HG02943 (cell line): ENCODE measurements at regions not wholly inside any gene's neighbourhood (a gene's known extent, or its start where the extent isn't known, plus 50 kb on each side); places are given as distances from the start of the nearest gene placed in this dataset.
"Not testable (repeated sequence)": the region's sequence is repeated elsewhere in the genome, so short reads cannot be mapped to it uniquely, and the experiment has no call there.

Experiments used
- ATAC-seq: cut with Tn5 transposase; IDR thresholded peaks from one replicate; pipeline ENCODE4 v1.9.1; 2021; ENCODE audit warnings: mild to moderate bottlenecking, low read depth, moderate library complexity; ENCODE audit not compliant: unreplicated experiment

DNA sequence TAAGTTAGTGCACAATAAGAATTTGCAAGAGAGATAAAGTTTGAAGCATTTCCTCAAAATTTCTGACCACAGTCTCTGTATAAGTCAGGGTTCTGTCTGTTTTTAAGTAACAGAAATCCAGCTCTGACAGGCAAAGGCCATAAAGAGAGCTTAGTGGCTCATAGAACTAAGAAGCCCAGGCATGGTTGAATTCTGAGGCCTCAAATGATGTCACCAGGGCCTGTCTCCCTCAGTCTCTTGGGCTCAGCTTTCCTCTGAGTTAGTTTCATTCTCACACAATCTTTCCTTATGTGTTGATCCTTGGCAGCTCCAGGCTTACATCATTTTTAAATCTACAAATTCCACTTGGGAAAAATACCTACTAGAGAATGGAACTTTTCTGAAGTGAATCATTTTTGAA is 173.4 kb upstream of the ATP2B1 start:
- ATAC-seq = no peak

DNA sequence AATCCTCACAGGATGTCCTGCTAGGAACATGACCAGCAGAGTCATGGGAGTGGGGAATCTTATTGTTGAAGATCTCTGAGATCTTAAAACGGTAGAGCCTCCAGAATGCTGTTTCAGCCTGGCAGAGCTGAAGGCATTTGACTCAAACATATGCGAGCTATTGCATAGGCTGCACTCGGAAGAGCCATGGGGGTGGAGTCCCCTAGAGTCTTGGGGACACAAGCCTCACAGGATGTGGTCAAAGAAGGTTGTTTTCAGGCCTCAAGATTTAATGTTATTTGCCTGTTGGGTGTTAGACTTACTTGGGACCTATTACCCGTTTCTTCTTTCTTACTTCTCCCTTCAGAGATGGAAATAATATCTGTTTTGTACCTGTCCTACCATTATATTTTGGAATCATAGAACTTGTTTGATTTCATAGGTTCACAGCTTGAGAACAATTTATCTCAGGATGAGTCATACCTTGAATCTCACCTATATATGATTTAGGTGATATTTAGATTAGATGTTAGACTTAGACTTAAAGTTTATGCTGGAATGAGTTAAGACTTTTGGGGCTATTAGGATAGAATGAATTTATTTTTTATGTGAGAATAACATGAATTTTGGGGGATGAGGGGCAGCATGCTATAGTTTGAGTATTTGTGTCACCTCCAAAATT is 172.2 kb upstream of the ATP2B1 start:
- peak; percentile 93 for ATAC-seq

DNA sequence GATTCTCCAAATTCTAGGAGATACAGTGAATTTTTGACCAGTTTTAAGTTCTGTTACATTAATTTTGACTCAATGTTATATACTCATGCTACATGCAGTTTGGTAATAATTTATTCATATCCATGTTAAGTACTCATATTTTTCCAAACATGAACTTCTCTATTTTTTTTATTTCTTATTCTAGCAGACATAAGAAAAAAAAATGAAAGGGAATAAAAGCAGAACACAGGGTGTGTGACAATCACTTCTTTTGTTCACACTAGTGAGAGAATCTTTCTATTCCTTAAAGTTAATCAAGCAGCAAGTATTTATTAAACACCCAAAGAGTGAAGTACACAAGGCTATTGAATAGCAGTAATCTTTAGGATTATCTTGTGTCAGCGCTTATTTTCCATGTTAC is 171.1 kb upstream of the ATP2B1 start:
- ATAC-seq = no peak

DNA sequence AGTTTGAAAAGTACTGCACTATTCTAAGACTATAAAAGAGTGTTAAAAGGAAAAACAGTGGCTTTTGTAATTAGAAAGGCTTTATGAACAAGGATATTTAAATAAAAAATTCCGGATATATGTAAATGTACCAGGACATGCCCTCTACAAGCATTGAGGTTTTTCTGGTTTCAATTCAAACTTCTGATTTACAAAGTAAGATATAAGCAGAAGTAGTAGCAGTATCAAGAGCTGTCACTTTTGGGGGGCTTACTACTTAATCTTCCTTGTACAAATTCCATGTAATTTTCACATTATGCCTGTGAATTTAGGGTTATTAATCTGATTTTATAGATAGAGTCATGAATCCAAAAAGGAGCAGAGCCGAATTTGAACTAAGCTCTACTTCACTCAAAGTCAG is 170.3 kb upstream of the ATP2B1 start:
- no peak for ATAC-seq

DNA sequence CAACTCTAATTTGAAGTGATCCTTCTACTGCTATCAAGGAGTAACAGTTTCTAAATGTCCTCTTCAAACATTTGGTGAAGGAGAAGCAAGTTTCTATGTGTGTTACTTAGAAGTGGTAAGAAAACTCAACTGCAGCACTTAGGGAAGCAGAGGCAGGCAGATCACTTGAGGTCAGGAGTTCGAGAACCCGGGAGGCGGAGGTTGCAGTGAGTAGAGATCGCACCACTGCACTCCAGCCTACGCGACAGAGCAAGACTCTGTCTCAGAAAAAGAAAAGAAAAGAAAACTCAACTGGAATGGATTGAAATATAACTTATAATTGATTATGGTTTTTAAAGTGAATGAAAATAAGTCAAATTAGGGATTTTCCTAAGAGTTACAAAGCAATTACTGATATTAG is 169.7 kb upstream of the ATP2B1 start:
- no peak for ATAC-seq

DNA sequence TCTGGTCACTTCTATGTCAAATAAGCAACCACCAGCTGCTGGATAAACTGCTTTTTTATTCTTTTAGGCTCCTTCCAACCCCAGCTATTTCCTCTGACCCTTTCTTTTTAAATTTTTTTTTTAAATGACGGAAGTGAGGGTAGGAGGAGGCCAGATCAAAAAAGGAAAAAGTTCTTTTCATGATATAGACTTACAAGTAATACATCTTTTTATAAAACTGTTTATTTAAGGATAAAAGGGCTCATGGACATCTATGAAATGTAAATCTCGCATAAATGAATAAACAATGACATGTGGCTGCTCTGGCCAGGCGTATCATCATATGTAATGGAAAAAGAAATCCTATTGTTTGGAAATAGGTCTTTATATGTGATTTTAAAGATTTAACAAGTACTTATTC is 169.0 kb upstream of the ATP2B1 start:
- ATAC-seq = no peak

DNA sequence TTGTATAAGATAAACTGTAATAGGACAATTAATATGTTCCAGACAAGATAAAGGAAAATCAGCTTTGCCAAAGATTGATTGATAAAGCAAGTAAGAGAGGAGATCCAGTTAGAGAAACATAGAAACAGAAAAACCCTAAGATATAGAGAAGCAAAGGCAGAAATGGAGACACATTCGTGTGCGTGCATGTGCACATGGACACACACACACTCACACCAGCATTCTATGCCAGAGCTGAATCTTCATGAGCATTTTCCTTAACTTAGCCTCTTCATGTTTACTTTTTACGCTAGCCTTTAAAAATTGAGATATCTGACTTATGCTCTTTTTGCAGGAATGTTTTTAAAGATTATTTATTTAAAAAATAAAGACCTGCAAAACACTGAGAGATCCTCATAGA is 168.5 kb upstream of the ATP2B1 start:
- ATAC-seq = no peak

DNA sequence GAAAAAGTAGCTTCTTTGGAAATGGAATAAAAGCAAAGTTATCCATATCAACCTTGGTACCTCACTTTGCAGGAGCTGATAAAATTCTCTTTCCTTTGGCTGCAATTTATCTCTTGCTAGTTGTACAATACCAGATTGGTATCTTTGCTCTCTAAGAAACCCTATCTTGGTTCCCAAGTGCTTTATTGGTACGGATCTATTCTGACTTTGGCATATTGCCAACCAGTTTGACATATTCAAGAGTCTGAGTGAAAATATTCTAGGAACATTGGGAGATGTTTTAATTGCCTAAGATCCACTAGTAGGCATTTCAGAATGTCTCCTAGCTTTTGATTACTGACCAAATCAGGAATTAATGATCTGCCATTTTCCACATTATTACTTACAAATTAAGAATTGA is 167.2 kb upstream of the ATP2B1 start:
- no peak for ATAC-seq

DNA sequence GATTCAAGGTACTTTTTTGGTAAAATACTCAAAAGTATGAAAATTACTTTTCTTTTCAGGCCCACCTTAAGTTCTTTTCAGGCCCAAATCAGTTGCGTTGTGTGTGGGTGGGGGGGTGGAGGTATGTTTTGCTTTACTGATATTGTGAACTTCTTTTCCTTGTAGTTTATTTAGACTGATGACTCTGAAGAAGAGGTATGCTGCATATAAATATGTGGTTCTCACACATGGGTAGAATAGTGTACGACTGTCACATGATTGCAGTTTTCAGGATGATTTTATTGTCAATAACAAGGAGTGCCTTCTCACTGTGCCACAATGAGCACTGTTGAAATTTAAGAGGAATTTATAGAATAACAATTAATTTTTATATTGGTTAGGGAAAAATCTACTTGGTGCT is 166.6 kb upstream of the ATP2B1 start:
- no peak for ATAC-seq

DNA sequence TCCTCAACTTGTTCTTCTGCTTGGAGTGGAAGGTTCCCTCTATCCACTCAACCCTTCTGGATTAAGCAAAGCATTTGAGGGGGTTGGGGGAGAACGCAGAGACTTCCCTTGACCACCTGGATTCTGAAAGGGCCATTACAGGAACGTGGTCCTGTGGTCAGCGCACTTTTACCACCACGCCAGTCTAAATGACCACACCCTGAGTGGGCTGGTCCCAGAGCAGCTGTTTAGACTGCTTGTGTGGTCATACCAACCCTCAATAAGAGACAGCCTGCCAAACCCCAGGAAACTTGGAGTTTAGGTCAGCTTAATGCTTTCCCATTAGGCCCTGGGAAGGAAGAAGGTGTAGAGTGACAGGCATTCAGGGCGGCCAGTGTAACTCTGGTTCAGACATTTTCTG is 165.5 kb upstream of the ATP2B1 start:
- no peak for ATAC-seq

DNA sequence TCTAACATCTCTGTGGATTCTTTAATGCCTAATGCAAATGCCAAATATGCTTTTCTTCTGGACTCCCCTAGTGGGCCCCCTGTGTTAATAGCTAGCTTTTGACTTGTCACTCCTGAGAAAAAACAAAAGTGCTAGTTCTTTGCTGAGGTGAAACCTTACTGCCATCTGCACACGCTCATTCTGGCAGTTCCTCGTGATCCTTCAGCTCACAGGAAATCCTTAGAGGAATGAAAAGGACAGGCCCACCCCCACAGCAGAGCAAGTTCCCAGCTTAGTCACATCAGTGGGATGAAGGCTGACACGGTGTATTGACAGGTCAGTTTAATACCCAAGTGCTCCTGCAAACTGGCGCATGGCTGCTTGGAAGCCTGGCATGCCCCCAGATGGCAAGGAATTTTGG is 165.1 kb upstream of the ATP2B1 start:
- ATAC-seq = no peak

DNA sequence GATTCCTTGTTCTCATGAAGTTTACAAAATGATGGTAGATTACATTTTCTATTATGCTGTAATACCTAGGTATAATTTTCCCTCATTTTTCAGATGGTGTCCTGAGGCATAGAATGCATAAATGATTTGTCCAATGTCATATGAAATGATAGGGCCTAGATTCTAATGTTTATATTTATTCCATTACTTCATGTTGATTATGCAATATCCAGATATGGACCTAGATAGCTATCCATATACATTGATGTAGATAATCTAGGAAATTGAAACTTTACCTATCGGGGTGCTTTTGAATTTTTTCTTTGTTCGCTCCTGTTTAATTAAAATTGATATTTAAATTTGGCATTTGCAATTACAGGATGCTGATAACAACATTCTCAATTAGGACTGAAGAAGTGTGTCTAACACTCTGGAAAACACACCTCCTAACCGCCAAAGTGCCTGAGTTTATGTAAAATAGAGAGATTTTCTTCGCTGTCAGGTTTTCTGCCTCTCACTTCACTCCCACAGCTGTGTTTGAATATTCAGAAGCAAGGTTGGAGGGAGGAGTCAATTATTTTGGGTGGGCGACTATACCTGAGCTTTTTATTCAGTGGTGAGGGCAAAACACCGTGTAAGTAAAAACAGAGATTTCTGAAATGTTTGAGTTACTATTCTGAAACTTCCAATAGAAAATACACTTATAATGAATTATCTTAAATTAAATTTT is 164.4 kb upstream of the ATP2B1 start:
- no peak for ATAC-seq

DNA sequence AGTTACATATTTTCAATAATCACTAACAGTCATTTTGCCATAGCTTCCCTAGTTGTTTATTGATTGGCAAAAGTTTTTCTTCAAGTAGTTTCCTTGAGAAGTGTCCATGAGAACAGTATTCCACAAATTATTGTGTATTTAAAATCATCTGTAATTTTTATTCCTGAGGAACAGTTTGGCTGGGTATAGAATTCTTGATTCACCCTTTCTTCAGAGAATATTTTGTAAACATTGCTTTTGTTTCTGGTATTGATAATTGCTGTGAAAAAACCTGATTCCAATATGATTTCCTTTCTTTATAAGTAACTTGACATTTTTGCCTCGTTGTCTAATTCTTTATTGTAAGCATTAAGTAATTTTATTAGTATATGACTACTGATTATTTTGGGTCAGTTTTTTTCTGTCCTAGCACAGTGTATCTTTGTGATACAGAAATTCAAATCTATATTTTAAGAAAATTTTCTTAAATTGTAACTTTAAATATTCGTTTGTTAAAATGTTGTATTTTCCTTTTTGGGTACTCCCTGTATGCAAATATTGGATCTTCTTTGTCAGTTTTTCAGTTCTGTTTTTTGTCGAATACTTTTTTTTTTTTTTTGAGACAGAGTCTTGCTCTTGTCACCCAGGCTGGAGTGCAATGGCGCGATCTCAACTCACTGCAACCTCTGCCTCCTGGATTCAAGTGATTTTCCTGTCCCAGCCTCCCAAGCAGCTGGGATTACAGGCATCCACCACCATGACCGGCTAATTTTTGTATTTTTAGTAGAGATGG is 162.0 kb upstream of the ATP2B1 start:
- no peak for ATAC-seq

DNA sequence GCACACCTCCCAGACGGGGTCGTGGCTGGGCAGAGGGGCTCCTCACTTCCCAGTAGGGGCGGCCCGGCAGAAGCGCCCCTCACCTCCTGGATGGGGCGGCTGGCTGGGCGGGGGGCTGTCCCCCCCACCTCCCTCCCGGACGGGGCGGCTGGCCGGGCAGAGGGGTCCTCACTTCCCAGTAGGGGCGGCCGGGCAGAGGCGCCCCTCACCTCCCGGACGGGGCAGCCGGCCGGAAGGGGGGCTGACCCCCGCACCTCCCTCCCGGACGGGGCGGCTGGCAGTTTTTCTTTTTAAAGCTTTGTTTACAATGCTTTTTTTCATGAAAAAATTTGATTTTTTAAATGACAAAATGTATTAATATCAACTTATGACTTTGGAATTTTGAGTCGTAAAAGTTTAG is 159.0 kb upstream of the ATP2B1 start:
- ATAC-seq = not testable (repeated sequence)

DNA sequence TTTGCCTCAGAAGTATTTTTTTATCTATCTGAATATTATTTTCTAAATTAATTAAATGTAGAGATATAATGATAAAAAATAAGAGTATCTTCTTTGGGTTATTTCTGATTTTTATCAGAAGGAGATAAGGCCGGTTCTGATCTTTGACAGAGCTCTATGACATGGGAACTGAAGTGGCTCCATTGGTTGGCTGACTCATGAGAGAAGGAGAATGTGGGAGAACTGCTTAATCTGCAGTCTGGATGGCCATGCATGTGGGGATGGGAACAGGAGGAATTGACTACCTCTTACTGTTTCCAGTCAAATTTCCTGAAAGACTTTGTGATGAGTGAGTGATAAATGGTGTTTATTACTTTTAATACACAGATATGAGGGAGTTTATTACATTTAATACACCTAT is 155.8 kb upstream of the ATP2B1 start:
- ATAC-seq = no peak

DNA sequence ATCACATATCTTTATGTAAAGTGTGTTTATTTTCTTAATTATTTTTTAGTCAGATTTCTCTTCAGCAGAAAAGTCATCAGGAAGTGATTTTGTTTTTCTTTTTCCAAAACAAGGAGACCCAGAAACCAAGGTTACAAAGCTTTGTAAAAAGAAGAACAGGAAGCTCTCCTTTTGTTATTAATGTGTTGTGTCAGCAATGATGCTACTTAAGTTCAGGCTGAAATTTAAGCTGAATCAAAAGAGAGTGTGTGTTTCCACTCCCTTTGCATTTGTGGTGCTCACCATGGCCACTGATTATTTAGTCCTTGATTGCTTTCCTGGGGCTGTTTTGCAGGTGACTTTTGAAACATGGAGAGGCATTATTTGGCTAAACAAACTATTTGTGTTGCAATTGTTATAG is 155.3 kb upstream of the ATP2B1 start:
- ATAC-seq = no peak

DNA sequence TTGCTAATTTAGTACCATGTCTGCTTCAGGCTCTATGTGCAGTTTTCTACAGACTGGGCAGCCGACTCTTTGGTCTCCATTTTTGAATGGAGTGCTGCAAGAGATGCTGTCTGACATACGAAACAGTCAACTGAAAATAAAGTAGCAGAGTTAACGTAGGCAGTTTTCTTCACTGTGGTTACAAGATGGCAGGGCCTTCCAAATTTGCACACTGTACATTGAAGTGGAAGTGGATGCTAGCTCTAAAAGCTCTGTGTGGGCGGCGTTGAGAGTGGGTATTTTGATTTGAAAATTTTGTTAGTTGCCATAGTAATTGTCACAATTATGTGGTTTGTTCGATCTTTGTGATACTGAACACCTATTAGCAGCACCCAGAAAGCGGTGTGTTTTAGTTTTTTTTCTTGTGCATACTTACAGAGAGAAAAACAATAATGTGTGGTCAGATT is 154.9 kb upstream of the ATP2B1 start:
- ATAC-seq = peak; percentile 56

DNA sequence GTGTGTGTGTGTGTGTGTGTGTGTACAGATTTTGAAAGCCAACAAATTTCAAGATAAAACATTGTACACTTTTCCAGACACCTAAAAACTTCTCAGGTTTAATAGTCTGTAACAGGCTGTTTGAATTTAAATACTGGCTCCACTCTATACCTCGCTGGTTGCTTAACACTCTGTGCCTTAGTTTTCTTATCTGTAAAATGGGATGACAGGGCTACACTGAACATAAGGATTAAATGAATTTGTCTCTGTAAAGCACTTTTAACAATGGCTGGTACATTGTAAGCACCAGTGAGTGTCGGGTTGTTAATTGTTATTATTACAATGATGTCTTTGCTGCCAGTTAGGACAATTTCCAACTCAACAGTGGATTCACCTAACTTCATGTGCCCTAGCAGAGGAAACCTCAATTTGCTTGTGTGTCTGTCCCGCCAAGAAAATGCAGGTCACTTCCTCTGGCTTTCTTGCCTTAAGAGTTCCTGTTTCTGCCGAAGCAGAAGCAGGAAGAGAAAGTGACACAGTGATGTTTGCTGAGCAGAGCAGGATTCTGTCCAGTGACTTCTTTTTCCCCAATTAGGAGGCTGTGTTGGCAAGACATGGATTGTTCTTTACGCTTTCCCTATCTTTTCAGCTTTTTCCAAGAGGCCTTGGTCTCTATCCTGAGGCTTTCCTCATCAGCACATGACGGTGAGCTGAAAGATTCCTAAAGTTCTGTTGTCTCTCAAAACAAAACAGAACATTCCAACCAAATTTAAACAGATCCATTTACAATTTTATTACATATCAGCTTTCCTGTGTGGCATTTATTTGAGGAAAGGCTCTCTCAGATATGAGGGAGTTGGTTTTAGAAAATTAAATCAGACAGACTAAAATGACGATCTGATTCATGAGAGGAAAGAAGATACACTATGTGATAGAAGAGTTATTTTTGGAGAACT is 154.1 kb upstream of the ATP2B1 start:
- peak; percentile 73 for ATAC-seq

DNA sequence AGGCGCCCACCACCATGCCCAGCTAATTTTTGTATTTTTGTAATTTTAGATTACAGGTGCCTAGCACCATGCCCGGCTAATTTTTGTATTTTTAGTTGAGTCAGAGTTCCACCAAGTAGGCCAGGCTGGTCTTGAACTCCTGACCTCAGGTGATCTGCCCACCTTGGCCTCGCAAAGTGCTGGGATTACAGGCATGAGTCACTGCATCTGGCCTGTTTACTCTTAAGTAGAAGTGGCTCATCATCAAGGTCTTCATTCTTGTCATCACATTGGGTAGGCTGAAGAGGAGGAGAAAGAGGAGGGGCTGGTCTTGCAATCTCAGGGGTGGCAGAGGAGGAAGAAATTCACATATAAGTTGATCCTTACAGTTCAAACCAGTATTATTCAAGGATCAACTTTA is 152.4 kb upstream of the ATP2B1 start:
- no peak for ATAC-seq

DNA sequence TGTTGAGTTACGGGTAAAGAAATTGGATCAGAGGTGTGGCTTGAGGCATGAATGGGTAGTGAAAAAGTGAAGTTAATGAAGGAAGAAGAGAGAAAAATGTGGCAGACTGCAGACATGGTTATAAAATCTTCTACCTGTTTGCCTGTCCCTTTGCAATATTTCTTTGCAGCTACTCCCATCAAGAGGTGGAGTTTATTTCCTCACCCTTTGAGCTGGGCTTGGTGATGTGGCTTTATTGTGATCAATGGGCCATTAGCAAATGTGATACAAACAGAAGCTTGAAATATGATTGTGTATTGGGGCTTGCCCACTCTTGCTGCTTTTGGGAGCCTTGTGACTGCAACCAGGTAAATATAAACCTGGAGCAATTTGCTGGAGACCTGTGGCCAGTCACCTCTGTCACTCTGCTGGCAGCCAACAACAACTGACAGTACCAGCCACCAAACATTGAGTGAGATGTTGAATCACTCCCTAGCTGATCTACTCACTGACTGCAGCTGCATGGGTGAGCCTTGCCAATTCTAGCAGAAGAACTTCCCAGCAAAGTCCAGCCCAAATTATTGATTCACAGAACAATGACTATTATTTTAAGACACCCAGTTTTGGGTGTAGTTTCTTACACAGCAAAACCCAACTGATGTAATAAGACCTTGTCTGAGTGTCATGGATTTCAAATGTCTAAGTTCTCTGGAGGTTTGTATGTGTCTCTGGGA is 151.0 kb upstream of the ATP2B1 start:
- no peak for ATAC-seq
